GM06990 (cell line): ENCODE measurements at regions not wholly inside any gene's neighbourhood (a gene's known extent, or its start where the extent isn't known, plus 50 kb on each side); places are given as distances from the start of the nearest gene placed in this dataset.

Source experiments
- DNase-seq: peaks from one replicate; pipeline ENCODE4 v3.0.0-alpha.2; 2011; ENCODE audit not compliant: insufficient read length; ENCODE audit errors: extremely low read depth
- H3K27me3 ChIP-seq: replicated peaks from 2 replicates; pipeline ENCODE4 v1.6.0; 2011; ENCODE audit warnings: low read length; ENCODE audit not compliant: control insufficient read depth, insufficient read depth
- H3K36me3 ChIP-seq: 2 replicates; pipeline ENCODE4 v1.5.1; 2011; ENCODE audit warnings: low read length; ENCODE audit not compliant: control insufficient read depth, insufficient read depth
- H3K4me3 ChIP-seq: replicated peaks from 2 replicates; pipeline ENCODE4 v1.5.1; 2011; ENCODE audit warnings: low read depth, mild to moderate bottlenecking, control low read depth, low read length
- TF ChIP-seq, protein P1 (sequence below): IDR thresholded peaks from 2 replicates; pipeline ENCODE4 v1.5.1; 2011; ENCODE audit warnings: low read length, control low read depth, mild to moderate bottlenecking, inconsistent platforms; ENCODE audit not compliant: insufficient read depth, poor library complexity, severe bottlenecking

DNA sequence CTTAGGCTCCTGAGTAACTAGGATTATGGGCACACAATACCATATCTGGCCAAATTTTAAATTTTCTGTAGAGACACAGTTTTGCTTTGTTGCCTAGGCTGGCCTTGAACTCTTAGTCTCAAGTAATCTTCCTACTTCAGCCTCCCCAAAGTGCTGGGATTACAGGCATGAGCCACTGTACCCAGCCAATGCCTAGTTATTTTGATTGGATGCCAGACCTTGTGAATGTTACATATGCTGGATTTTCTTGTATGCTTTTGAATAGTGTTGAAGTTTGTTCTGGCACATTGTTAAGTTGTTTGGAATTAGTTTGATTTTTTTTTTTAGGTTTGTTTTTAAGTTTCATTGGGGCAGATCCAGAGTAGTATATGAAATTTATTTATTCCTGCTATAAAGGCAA is 110.7 kb upstream of the ANO5 start:
- Histone ChIP-seq H3K4me3 (no peak overlapping the region), H3K27me3 (no peaks in the 10 kb centered on the region), H3K36me3 (no peaks in the 10 kb centered on the region)
- TF ChIP-seq, protein P1, sequence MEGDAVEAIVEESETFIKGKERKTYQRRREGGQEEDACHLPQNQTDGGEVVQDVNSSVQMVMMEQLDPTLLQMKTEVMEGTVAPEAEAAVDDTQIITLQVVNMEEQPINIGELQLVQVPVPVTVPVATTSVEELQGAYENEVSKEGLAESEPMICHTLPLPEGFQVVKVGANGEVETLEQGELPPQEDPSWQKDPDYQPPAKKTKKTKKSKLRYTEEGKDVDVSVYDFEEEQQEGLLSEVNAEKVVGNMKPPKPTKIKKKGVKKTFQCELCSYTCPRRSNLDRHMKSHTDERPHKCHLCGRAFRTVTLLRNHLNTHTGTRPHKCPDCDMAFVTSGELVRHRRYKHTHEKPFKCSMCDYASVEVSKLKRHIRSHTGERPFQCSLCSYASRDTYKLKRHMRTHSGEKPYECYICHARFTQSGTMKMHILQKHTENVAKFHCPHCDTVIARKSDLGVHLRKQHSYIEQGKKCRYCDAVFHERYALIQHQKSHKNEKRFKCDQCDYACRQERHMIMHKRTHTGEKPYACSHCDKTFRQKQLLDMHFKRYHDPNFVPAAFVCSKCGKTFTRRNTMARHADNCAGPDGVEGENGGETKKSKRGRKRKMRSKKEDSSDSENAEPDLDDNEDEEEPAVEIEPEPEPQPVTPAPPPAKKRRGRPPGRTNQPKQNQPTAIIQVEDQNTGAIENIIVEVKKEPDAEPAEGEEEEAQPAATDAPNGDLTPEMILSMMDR = no peak
- DNase-seq = no peak

DNA sequence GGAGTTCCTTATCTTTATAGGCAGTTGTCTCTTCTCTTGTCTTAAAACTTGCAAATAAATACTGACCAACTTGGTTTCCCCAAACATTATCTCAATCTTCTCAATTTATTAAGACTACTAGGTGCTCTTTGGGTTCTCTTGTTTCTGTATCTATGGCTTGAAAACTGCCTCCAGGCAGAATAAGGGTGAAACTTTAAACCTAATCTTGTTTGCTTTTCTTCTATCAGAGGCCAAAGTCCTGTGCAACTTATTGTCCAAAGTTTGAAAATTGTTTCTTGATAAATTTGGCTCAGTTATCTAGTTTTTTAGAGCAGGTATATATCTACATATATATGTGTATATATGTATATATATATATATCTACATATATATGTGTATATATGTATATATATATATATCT is 110.1 kb upstream of the ANO5 start:
- Histone ChIP-seq H3K4me3 (no peak overlapping the region), H3K36me3 (no peaks in the 10 kb centered on the region), H3K27me3 (no peaks in the 10 kb centered on the region)
- TF ChIP-seq, protein P1 = no peak
- DNase-seq = no peak

DNA sequence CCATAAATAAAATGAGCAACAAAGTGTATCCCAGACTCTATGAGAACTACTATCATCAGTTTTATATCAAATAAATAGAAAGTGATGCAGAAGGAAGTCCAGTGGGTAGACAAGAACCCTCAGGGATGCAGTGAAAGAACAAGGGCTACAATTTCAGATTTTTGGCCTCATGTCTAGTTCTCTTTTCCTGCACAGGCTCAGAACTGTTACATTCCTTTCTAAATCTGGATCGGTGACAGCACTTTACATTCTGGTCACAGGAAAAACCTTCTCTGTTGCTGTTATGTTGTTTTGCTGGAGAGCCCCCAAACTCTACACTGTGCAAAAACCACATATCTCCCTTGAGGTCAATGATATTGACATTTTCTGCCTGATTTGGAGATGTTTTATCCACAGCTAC is 108.8 kb upstream of the ANO5 start:
- no peak for DNase-seq
- no peaks in the 10 kb centered on the region for H3K36me3 ChIP-seq
- H3K4me3 ChIP-seq = no peak overlapping the region
- TF ChIP-seq, protein P1 = no peak
- H3K27me3 ChIP-seq = no peaks in the 10 kb centered on the region

DNA sequence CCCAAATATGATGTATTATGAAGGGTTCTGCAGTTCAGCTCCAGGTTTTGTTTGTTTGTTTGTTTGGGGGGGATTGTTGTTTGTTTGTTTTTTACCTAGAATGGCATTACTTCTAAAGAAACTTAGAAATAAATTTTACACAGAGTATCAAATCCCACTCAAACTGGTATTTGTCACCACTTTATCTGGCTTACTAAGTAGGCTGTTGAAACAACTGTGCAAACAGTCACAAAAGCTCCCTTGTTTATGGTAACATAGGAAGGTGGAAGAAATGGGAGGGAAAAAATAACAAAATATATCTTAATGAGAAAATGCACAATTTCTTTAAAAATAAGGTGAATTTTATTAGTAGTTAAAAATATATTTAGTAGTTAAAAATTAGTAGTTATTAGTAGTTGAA is 108.3 kb upstream of the ANO5 start:
- no peaks in the 10 kb centered on the region for H3K36me3 ChIP-seq
- TF ChIP-seq, protein P1 = no peak
- no peak for DNase-seq
- no peaks in the 10 kb centered on the region for H3K27me3 ChIP-seq
- no peak overlapping the region for H3K4me3 ChIP-seq

DNA sequence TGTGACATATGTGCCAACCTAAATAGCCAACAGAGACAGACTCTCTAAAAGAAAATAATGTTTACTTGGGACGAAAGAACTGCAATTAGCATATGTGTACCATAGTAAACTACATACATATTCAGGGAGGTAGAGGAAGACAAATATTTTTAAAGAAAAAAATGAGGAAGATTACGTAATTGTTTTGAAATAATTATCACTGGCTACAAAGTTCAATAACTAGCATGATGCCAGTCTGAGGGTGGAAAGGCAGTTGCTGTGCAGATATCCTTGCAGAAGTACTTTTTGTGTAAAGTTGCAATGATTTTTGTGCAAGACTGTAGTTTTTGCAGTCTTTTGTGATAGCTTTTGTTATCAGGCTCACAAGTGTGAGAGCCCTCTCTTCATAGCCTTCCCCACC is 103.3 kb upstream of the ANO5 start:
- TF ChIP-seq, protein P1 = no peak
- H3K36me3 ChIP-seq = no peaks in the 10 kb centered on the region
- no peak overlapping the region for H3K4me3 ChIP-seq

DNA sequence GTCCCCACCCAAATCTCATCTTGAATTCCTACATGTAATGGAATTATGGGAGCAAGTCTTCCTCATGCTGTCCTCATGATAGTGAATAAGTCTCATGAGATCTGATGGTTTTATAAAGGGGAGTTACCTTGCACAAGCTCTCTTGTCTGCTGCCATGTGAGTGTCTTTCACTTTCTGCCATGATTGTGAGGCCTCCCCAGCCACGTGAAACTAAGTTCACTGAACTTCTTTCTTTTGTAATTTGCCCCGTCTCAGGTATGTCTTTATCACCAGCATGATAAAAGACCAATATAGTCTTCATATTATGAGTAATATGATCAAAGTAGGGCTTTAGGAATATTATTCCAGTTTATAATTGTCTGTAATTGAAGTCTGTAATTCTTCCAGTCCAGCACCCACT is 86.3 kb upstream of the ANO5 start:
- H3K4me3 ChIP-seq = no peak overlapping the region
- TF ChIP-seq, protein P1 = no peak
- DNase-seq = no peak
- H3K36me3 ChIP-seq = no peaks in the 10 kb centered on the region
- no peaks in the 10 kb centered on the region for H3K27me3 ChIP-seq

More for the DNA sequence above, 103.3 kb upstream of the ANO5 start:
- no peaks in the 10 kb centered on the region for H3K27me3 ChIP-seq
- no peak for DNase-seq
